OCI-M1 (cell line): ENCODE measurements at regions not wholly inside any gene's neighbourhood (a gene's known extent, or its start where the extent isn't known, plus 50 kb on each side); places are given as distances from the start of the nearest gene placed in this dataset.

Source experiments
- DNase-seq: peaks from one replicate; lab custom pipeline; 2025; lab: John Stamatoyannopoulos, UW

- DNase-seq = no peak
Observed at GRCh38 chr9:106324591-106325280, 538.2 kb upstream of the ZNF462 start.

GRCh38 chr9:106326493-106326892 lies 536.5 kb upstream of the ZNF462 start:
- DNase-seq = no peak

- no peak for DNase-seq
Observed at GRCh38 chr9:106333481-106333880, 529.5 kb upstream of the ZNF462 start.

GRCh38 chr9:106334081-106334480 lies 528.9 kb upstream of the ZNF462 start:
- no peak for DNase-seq

- no peak for DNase-seq
Observed at GRCh38 chr9:106339882-106340281, 523.1 kb upstream of the ZNF462 start.

GRCh38 chr9:106350777-106351176 lies 512.2 kb upstream of the ZNF462 start:
- peak; percentile 53 for DNase-seq

- no peak for DNase-seq
Observed at GRCh38 chr9:106356924-106357323, 506.0 kb upstream of the ZNF462 start.

GRCh38 chr9:106358331-106358730 lies 504.6 kb upstream of the ZNF462 start:
- DNase-seq = no peak

- DNase-seq = peak; percentile 1
Observed at GRCh38 chr9:106376689-106377088, 486.3 kb upstream of the ZNF462 start.

GRCh38 chr9:106383072-106383471 lies 479.9 kb upstream of the ZNF462 start:
- DNase-seq = no peak

- no peak for DNase-seq
Observed at GRCh38 chr9:106387965-106388364, 475.0 kb upstream of the ZNF462 start.

- no peak for DNase-seq
Observed at GRCh38 chr9:106393226-106393625, 469.7 kb upstream of the ZNF462 start.

- DNase-seq = no peak
Observed at GRCh38 chr9:106400170-106400569, 462.8 kb upstream of the ZNF462 start.

GRCh38 chr9:106400950-106401349 lies 462.0 kb upstream of the ZNF462 start:
- DNase-seq = no peak

GRCh38 chr9:106403081-106403480 lies 459.9 kb upstream of the ZNF462 start:
- no peak for DNase-seq

GRCh38 chr9:106404137-106404536 lies 458.8 kb upstream of the ZNF462 start:
- DNase-seq = no peak

GRCh38 chr9:106405871-106406435 lies 457.0 kb upstream of the ZNF462 start:
- DNase-seq = no peak

- no peak for DNase-seq
Observed at GRCh38 chr9:106414042-106414441, 448.9 kb upstream of the ZNF462 start.

- no peak for DNase-seq
Observed at GRCh38 chr9:106417685-106418084, 445.3 kb upstream of the ZNF462 start.

- DNase-seq = no peak
Observed at GRCh38 chr9:106419829-106420228, 443.1 kb upstream of the ZNF462 start.

- peak; percentile 41 for DNase-seq
Observed at GRCh38 chr9:106420511-106420944, 442.4 kb upstream of the ZNF462 start.

GRCh38 chr9:106421772-106422171 lies 441.2 kb upstream of the ZNF462 start:
- DNase-seq = no peak

GRCh38 chr9:106423575-106423974 lies 439.4 kb upstream of the ZNF462 start:
- no peak for DNase-seq

- no peak for DNase-seq
Observed at GRCh38 chr9:106432631-106433030, 430.3 kb upstream of the ZNF462 start.
